ENCODE measurements at regions not wholly inside any gene's neighbourhood (a gene's known extent, or its start where the extent isn't known, plus 50 kb on each side); places are given as distances from the start of the nearest gene placed in this dataset.

DNA sequence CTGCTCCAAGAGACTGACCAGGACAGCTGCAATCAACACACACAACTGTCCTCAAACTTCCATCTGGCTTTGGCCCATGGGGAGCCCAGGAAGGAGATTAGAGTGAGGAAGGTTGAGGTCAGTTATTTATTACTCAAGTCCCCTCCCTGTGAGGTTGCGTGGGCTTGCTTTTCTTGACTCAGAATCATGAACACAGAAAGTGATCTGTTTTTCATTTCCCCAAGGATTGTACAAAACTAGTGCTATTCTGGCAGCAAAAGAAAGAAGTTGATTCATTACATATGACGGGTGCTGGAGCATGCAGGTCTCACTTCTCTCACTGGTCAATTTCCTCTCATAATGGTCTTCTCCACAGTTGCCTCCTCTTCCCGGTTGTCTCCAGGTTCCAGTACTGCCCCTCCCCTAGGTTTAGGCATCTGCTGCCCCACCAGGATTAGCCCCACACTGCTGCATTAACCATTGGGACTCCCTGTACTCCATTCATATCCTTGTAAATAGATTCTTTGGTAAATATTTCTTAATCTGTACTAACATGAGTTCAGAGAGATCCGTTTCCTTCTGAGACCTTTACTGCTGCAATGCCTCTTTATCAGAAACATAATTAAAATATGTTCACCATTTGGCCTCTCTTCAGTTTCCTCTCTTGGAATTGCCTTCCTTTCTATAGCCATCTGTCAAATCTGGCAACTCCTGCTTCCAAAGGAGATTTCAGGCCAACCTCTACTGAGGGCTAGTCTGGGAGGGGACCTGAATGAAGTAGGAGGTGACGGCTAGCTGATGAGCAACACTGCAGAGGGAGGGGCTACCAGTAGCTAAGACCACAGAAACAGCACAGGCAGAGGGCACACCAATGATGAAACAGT is 888.8 kb downstream of the QKI start:
- WGBS (ENCODE audit: insufficient coverage): 76% methylated on average over 2 of the region's 5 CpGs
- Mint-ChIP-seq H3K4me1 (no peaks in the 10 kb centered on the region), H3K4me3 (no peak overlapping the region), H3K27me3 (no peaks in the 10 kb centered on the region), H3K27ac (no peak overlapping the region), H3K9me3 (peaks cover 0 to 10% (median 0%) of the 10 kb centered on the region in 3 donors), H3K36me3 (no peaks in the 10 kb centered on the region)
- Histone ChIP-seq H3K9me3 (no peaks in the 10 kb centered on the region), H3K4me3 (ENCODE audit: control insufficient read depth in 1 of 2, extremely low read depth in 1 of 2, low read length in 1 of 2) (no peak overlapping the region), H3K36me3 (ENCODE audit: control insufficient read depth in 2 of 2, extremely low read depth in 1 of 2, insufficient read depth in 1 of 2, low read length in 1 of 2) (no peaks in the 10 kb centered on the region), H3K4me1 (ENCODE audit: control insufficient read depth in 1 of 2, extremely low read depth in 1 of 2, insufficient read depth in 2 of 2, low read length in 2 of 2) (no peaks in the 10 kb centered on the region), H3K27ac (ENCODE audit: low read length) (no peak overlapping the region), H3K27me3 (replicated peaks in 1 of 2; ENCODE audit: control insufficient read depth in 2 of 2, extremely low read depth in 1 of 2, insufficient read depth in 2 of 2, low read length in 1 of 2) (no peaks in the 10 kb centered on the region)
- ChIA-PET CTCF (no interaction called here), POLR2A (no interaction called here)
- ATAC-seq (replicated peaks in 1 of 4) (no peak), DNase-seq (no peak)

DNA sequence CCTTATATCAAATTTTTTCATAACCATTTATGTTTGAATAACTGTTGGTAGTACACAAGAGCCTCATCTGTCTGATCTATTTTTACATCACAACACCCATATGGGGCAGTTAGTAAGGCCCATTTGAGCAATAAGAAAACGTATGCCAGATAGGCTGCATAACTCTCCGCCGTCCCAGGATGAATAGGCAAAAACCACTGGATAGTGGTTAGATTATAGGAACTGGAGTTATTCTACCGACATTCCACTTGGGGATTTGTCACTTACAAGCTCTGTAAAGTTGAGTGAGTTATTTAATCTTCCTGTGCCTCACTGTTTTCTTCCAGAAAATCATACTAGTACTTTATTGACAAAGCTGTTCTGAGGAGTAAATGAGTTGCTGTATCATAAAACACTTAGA is 881.9 kb downstream of the QKI start:
- DNase-seq (no peak), ATAC-seq (replicated peaks in 1 of 4) (no peak)
- H3K9me3 ChIP-seq: peaks cover 2% of the 10 kb centered on the region
- CTCF ChIA-PET: interaction anchor here in 1 of 2 donors (0.6 kb wide), 1 partner anchor 1155 kb away, joined by 3 read pairs; no protein-coding TSS in a partner anchor
- H3K27ac ChIP-seq (ENCODE audit: low read length): no peak overlapping the region
- H3K4me1 ChIP-seq (ENCODE audit: control insufficient read depth in 1 of 2, extremely low read depth in 1 of 2, insufficient read depth in 2 of 2, low read length in 2 of 2): no peaks in the 10 kb centered on the region
- H3K36me3 ChIP-seq (ENCODE audit: control insufficient read depth in 2 of 2, extremely low read depth in 1 of 2, insufficient read depth in 1 of 2, low read length in 1 of 2): no peaks in the 10 kb centered on the region
- POLR2A ChIA-PET: no interaction called here
- Mint-ChIP-seq H3K36me3 (no peaks in the 10 kb centered on the region), H3K9me3 (peaks cover 0 to 5% (median 2%) of the 10 kb centered on the region in 3 donors), H3K27me3 (no peaks in the 10 kb centered on the region), H3K27ac (no peak overlapping the region), H3K4me1 (no peaks in the 10 kb centered on the region), H3K4me3 (no peak overlapping the region)
- WGBS (ENCODE audit: insufficient coverage): 84% methylated on average over 3 of the region's 4 CpGs
- H3K27me3 ChIP-seq (replicated peaks in 1 of 2; ENCODE audit: control insufficient read depth in 2 of 2, extremely low read depth in 1 of 2, insufficient read depth in 2 of 2, low read length in 1 of 2): no peaks in the 10 kb centered on the region
- H3K4me3 ChIP-seq (ENCODE audit: control insufficient read depth in 1 of 2, extremely low read depth in 1 of 2, low read length in 1 of 2): no peak overlapping the region

DNA sequence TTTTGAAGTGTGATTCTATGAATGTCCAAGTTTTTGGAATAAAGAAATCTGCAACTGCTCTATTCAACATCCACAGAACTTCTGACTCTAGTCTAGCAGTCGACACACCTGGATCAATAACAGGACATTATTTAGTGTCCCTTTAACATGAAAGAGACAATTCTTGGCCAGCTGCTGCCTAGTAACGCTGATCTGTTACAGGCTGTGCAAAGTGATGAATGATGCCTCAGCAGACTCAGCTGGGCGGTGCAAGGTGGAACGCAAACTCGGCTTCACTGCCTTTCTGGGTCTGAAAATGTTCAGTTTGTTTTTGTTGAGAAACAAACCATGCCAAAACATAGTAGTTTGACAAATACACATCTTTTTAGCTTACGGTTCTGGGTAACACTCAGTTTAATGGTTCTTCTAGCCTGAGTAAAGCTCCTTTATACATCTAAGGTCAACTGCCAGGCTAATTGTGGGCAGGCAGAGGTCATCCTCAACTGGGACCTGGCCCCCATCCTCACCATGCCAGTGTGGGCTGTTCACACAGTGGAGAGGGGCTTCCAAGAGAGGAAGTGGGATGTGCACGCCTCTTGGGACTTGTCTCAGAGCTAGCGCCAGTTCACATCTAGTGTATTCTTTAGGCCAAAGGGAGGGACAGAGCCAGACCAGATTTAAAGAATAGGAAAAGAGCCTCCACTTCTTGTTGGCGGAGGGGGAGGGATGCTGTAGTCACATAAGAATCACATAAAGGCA is 879.7 kb downstream of the QKI start:
- H3K4me3 Mint-ChIP-seq: no peak overlapping the region
- Histone ChIP-seq H3K27ac (ENCODE audit: low read length) (no peak overlapping the region), H3K36me3 (ENCODE audit: control insufficient read depth in 2 of 2, extremely low read depth in 1 of 2, insufficient read depth in 1 of 2, low read length in 1 of 2) (no peaks in the 10 kb centered on the region), H3K27me3 (replicated peaks in 1 of 2; ENCODE audit: control insufficient read depth in 2 of 2, extremely low read depth in 1 of 2, insufficient read depth in 2 of 2, low read length in 1 of 2) (no peaks in the 10 kb centered on the region), H3K4me3 (ENCODE audit: control insufficient read depth in 1 of 2, extremely low read depth in 1 of 2, low read length in 1 of 2) (no peak overlapping the region), H3K9me3 (peaks cover 2% of the 10 kb centered on the region), H3K4me1 (ENCODE audit: control insufficient read depth in 1 of 2, extremely low read depth in 1 of 2, insufficient read depth in 2 of 2, low read length in 2 of 2) (no peaks in the 10 kb centered on the region)
- CTCF ChIA-PET: interaction anchor here in 1 of 2 donors (0.6 kb wide), 1 partner anchor 1036 kb away, joined by 4 read pairs; no protein-coding TSS in a partner anchor
- peaks cover 2 to 8% (median 3%) of the 10 kb centered on the region in 3 donors for H3K9me3 Mint-ChIP-seq
- ATAC-seq (replicated peaks in 1 of 4) (no peak), DNase-seq (no peak)
- H3K27ac Mint-ChIP-seq: no peak overlapping the region
- H3K27me3 Mint-ChIP-seq: no peaks in the 10 kb centered on the region
- WGBS (ENCODE audit: insufficient coverage): 94% methylated on average over 5 of the region's 9 CpGs
- H3K4me1 Mint-ChIP-seq: no peaks in the 10 kb centered on the region
- POLR2A ChIA-PET: no interaction called here
- no peaks in the 10 kb centered on the region for H3K36me3 Mint-ChIP-seq

DNA sequence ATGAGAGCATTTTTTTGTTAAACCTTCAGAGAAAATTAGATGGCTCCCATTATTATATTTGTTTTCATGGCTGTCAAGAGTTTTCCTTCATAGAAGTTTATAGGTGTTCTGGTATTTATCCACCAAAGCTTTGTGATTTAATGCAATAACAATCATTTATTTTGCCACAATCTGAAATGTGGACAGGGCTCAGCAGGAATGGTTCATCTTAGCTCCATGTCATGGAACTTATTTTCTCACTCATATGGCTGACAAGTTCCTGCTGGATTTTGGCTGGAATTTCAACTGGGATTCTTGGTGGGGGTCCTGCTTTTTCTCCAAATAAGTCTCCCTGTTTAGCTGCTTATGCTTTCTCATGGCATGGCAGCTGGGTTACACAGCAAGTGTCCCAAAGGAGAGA is 876.7 kb downstream of the QKI start:
- Histone ChIP-seq H3K27me3 (replicated peaks in 1 of 2; ENCODE audit: control insufficient read depth in 2 of 2, extremely low read depth in 1 of 2, insufficient read depth in 2 of 2, low read length in 1 of 2) (no peaks in the 10 kb centered on the region), H3K4me3 (ENCODE audit: control insufficient read depth in 1 of 2, extremely low read depth in 1 of 2, low read length in 1 of 2) (no peak overlapping the region), H3K9me3 (peaks cover 2% of the 10 kb centered on the region), H3K4me1 (ENCODE audit: control insufficient read depth in 1 of 2, extremely low read depth in 1 of 2, insufficient read depth in 2 of 2, low read length in 2 of 2) (no peaks in the 10 kb centered on the region), H3K27ac (ENCODE audit: low read length) (no peak overlapping the region), H3K36me3 (ENCODE audit: control insufficient read depth in 2 of 2, extremely low read depth in 1 of 2, insufficient read depth in 1 of 2, low read length in 1 of 2) (no peaks in the 10 kb centered on the region)
- Mint-ChIP-seq H3K4me3 (no peak overlapping the region), H3K36me3 (no peaks in the 10 kb centered on the region), H3K9me3 (peaks cover 0 to 8% (median 2%) of the 10 kb centered on the region in 3 donors), H3K27ac (no peak overlapping the region), H3K4me1 (no peaks in the 10 kb centered on the region), H3K27me3 (no peaks in the 10 kb centered on the region)
- ATAC-seq (replicated peaks in 1 of 4): no peak
- CTCF ChIA-PET: no interaction called here
- no peak for DNase-seq
- POLR2A ChIA-PET: no interaction called here

DNA sequence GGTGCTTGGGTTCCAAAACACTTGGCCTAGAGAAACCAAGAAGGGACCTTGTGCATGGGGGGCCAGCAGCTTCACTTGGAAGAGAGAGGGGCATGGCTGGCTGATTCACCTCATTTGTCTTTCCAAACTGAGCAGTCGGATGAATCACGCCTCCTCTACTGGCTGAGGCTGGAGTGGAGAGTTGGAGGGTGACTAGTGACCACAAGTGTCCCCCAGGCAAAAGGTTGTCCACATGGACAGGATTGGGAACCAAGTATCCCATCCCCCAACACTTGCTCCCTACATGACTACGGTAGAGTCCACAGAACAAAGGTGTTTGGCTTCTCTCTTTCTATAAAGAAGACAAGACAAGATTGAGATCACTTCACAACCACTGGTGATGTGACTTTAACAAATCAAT is 875.6 kb downstream of the QKI start:
- WGBS (ENCODE audit: insufficient coverage): no CpG with 5 or more reads among the region's 3 CpGs
- Mint-ChIP-seq H3K4me3 (no peak overlapping the region), H3K9me3 (peaks cover 0 to 8% (median 2%) of the 10 kb centered on the region in 3 donors), H3K27ac (no peak overlapping the region), H3K4me1 (no peaks in the 10 kb centered on the region), H3K27me3 (no peaks in the 10 kb centered on the region), H3K36me3 (no peaks in the 10 kb centered on the region)
- no peaks in the 10 kb centered on the region for H3K4me1 ChIP-seq (ENCODE audit: control insufficient read depth in 1 of 2, extremely low read depth in 1 of 2, insufficient read depth in 2 of 2, low read length in 2 of 2)
- ATAC-seq (replicated peaks in 1 of 4) (no peak), DNase-seq (no peak)
- no peaks in the 10 kb centered on the region for H3K27me3 ChIP-seq (replicated peaks in 1 of 2; ENCODE audit: control insufficient read depth in 2 of 2, extremely low read depth in 1 of 2, insufficient read depth in 2 of 2, low read length in 1 of 2)
- H3K27ac ChIP-seq (ENCODE audit: low read length): no peak overlapping the region
- no peaks in the 10 kb centered on the region for H3K36me3 ChIP-seq (ENCODE audit: control insufficient read depth in 2 of 2, extremely low read depth in 1 of 2, insufficient read depth in 1 of 2, low read length in 1 of 2)
- H3K4me3 ChIP-seq (ENCODE audit: control insufficient read depth in 1 of 2, extremely low read depth in 1 of 2, low read length in 1 of 2): no peak overlapping the region
- H3K9me3 ChIP-seq: peaks cover under 1% of the 10 kb centered on the region
- CTCF ChIA-PET: no interaction called here
- POLR2A ChIA-PET: no interaction called here

DNA sequence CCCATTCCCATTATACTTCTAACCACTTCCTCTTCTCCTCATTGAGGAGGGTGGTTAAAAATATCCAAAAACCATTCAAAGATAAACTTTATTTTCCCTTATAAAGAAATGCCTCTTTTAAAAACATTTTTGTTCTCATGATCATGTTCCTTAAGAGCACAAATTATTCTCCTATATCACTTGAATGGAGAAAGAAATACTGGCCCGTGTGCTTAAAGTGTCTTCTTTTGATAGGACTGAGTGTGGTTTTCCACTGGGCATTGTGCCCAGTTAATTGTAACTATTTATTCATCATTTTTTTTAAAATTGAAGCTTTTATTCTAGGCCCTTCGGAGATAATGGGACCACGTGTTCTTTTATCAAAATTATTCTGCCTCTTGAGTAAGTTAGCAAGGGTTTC is 871.5 kb downstream of the QKI start:
- Histone ChIP-seq H3K9me3 (no peaks in the 10 kb centered on the region), H3K27ac (ENCODE audit: low read length) (no peak overlapping the region), H3K4me3 (ENCODE audit: control insufficient read depth in 1 of 2, extremely low read depth in 1 of 2, low read length in 1 of 2) (no peak overlapping the region), H3K36me3 (ENCODE audit: control insufficient read depth in 2 of 2, extremely low read depth in 1 of 2, insufficient read depth in 1 of 2, low read length in 1 of 2) (no peaks in the 10 kb centered on the region), H3K27me3 (replicated peaks in 1 of 2; ENCODE audit: control insufficient read depth in 2 of 2, extremely low read depth in 1 of 2, insufficient read depth in 2 of 2, low read length in 1 of 2) (no peaks in the 10 kb centered on the region), H3K4me1 (ENCODE audit: control insufficient read depth in 1 of 2, extremely low read depth in 1 of 2, insufficient read depth in 2 of 2, low read length in 2 of 2) (no peaks in the 10 kb centered on the region)
- ChIA-PET CTCF (no interaction called here), POLR2A (no interaction called here)
- Mint-ChIP-seq H3K27ac (no peak overlapping the region), H3K27me3 (no peaks in the 10 kb centered on the region), H3K4me3 (no peak overlapping the region), H3K4me1 (no peaks in the 10 kb centered on the region), H3K9me3 (peaks cover 0 to 8% (median 2%) of the 10 kb centered on the region in 3 donors), H3K36me3 (no peaks in the 10 kb centered on the region)
- no CpG with 5 or more reads among the region's 3 CpGs for WGBS (ENCODE audit: insufficient coverage)
- DNase-seq (no peak), ATAC-seq (replicated peaks in 1 of 4) (no peak)

Data from T-cell (primary cell).